ENCODE measurements at regions not wholly inside any gene's neighbourhood (a gene's known extent, or its start where the extent isn't known, plus 50 kb on each side); places are given as distances from the start of the nearest gene placed in this dataset.

- no peak for TF ChIP-seq CTCF (IDR thresholded peaks at IDR 0.05; ENCODE audit: insufficient read depth, low read depth, low read length, missing control alignments)
- DNase-seq (ENCODE audit: low read depth): no peak
- H3K4me3 ChIP-seq (ENCODE audit: low read depth, low read length): no peak overlapping the region
These were observed 410.3 kb upstream of the ZNF385D start for GRCh38 chr3:22161315-22161714.

GRCh38 chr3:22170370-22170769, 419.4 kb upstream of the ZNF385D start:
- no peak for TF ChIP-seq CTCF (IDR thresholded peaks at IDR 0.05; ENCODE audit: insufficient read depth, low read depth, low read length, missing control alignments)
- DNase-seq (ENCODE audit: low read depth): no peak
- H3K4me3 ChIP-seq (ENCODE audit: low read depth, low read length): no peak overlapping the region

- H3K4me3 ChIP-seq (ENCODE audit: low read depth, low read length): no peak overlapping the region
- no peak for TF ChIP-seq CTCF (IDR thresholded peaks at IDR 0.05; ENCODE audit: insufficient read depth, low read depth, low read length, missing control alignments)
- no peak for DNase-seq (ENCODE audit: low read depth)
These were observed 422.0 kb upstream of the ZNF385D start for GRCh38 chr3:22172964-22173363.

GRCh38 chr3:22175947-22176346, 424.9 kb upstream of the ZNF385D start:
- no peak overlapping the region for H3K4me3 ChIP-seq (ENCODE audit: low read depth, low read length)
- no peak for DNase-seq (ENCODE audit: low read depth)
- no peak for TF ChIP-seq CTCF (IDR thresholded peaks at IDR 0.05; ENCODE audit: insufficient read depth, low read depth, low read length, missing control alignments)

DNA sequence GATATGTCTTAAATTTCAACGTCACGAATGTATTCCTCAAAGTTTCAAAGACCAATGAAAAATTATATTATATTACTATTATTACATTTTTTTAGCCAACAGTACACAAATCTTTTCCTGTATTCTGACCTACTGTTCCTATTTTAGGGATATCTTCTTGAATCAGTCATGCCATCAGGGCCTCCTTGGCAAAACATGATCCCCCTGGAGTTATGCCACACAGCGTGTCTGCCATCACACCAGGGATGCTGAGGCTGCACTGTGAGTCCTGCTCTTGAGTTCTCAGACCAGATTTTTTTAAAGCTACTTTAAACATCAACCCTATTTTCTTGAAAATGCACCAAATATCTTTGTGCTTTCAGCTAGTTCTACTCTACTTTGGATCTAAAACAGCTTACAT, 425.9 kb upstream of the ZNF385D start:
- no peak overlapping the region for H3K4me3 ChIP-seq (ENCODE audit: low read depth, low read length)
- DNase-seq (ENCODE audit: low read depth): no peak
- no peak for TF ChIP-seq CTCF (IDR thresholded peaks at IDR 0.05; ENCODE audit: insufficient read depth, low read depth, low read length, missing control alignments)

DNA sequence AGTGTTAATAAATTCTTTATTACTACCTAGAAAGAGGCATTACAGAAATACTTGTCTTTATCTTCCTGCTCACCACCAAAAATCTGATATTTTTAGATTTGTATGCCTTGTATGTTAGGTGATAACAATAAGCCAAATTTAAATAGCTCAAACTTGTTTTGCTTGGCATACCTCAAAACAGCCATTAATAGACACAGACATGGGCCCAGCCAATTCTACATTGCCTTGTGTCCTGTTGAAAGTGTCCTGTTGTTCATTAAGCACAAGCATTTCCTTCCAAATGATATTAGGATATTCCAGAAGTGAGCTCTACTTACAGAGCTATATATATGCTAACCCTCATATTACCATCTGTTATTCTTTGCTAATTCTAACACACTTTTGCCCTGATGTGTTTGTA, 438.6 kb upstream of the ZNF385D start:
- no peak overlapping the region for H3K4me3 ChIP-seq (ENCODE audit: low read depth, low read length)
- no peak for DNase-seq (ENCODE audit: low read depth)
- TF ChIP-seq CTCF (IDR thresholded peaks at IDR 0.05; ENCODE audit: insufficient read depth, low read depth, low read length, missing control alignments): no peak

DNA sequence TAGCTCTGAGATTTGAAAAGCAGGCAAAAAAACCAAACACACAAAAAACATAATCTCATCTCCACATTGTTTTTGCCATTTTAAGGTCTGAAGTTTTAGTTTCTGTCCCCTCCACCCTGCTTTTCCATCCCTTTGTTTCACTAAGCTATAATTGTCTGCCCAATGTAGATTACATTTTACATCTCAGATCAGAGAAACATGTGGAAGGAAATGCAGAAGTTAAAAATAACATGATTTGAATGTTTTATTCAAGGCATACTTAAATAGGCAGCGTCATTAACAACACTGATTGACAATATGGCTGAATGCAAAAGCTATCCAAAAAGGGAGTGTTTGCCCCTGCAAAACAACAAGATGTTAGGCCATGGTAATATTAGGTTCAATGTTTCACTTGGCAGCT, 448.1 kb upstream of the ZNF385D start:
- no peak for TF ChIP-seq CTCF (IDR thresholded peaks at IDR 0.05; ENCODE audit: insufficient read depth, low read depth, low read length, missing control alignments)
- DNase-seq (ENCODE audit: low read depth): no peak
- H3K4me3 ChIP-seq (ENCODE audit: low read depth, low read length): no peak overlapping the region
